ENCODE measurements at regions not wholly inside any gene's neighbourhood (a gene's known extent, or its start where the extent isn't known, plus 50 kb on each side); places are given as distances from the start of the nearest gene placed in this dataset.
"Not testable (repeated sequence)": the region's sequence is repeated elsewhere in the genome, so short reads cannot be mapped to it uniquely, and the experiment has no call there.

DNA sequence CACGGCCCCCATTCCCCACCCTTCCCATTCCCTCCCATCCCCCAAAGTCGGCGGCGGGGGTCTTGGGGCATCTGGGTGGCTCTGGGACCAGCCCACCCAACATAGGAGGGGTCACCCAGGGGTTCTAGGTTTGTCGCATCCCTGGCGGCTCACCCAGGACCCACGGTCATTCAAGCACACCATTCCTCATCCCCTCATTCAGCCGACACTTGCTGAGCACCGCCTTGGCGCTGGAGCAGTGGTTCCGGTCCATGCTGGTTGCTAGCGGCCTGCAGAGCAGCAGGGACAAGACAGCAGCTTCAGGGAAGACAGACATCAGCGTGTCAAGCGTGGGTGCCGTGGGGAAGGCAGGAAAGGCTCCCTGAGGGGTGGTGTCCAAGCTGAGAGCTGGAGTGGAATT lies 50.5 kb upstream of the OTOS start:
- no peak for DNase-seq (ENCODE audit: low read depth in 4 of 4, low spot score in 3 of 4)

DNA sequence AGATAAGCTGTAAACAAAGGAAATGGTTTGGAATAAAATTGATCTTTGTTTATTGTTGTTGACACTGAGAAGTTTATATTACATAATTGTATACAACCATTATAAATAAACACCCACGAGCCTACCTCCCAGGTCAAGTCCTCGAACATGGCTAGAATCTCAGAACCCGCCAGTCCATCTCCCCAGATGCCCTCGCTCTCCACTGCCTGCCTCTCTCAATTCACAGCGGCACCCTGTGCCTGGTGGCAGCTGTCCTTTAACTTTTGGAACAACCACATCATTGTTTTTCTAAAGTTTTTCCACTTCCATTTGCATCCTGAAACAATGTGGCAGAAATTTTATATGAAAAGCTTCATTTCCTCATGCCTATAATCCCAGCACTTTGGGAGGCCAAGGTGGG lies 52.2 kb upstream of the OTOS start:
- DNase-seq (ENCODE audit: low read depth in 4 of 4, low spot score in 3 of 4): no peak

DNA sequence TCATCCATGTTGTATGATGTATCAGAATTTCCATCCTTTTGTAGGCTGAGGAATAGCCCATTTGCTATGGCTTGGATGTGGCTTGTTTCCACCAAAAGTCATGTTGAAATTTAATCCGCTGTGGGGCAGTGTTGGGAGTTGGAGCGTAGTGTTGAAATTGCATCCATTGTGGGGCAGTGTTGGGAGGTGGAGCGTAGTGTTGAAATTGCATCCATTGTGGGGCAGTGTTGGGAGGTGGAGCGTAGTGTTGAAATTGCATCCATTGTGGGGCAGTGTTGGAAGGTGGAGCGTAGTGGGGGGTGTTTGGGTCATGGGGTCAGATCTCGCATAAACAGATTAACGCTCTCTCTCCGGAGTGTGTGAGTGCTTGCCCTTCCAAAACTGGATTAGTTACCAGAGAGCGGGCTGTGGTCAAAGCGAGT lies 53.9 kb upstream of the OTOS start:
- not testable (repeated sequence) for DNase-seq (ENCODE audit: low read depth in 4 of 4, low spot score in 3 of 4)

DNA sequence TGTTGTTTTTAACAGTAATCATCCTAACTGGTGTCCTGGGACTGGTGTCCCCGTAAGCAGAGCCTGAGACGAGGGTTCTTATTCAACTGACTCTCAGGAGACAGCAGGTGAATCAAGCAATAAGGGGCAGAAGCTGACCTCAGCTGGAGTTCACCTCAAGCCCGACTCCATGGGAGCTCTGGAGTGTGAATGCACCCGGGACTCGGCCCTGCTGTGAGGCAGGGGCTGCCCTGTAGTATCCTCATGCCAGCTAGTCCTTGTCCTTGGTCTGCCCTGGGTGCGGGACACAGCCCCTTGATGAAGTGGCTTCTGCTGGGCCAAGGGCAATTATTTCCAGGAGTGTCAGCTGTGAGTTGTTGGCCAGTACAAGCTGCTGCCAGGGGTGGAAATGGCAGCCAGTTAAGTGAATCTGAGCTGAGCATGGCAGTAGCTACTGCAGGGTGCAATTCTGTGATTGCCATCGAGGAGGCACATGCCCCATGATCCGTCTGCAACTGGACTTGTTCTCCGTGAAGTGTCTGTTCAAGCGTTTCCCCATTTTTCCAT lies 54.9 kb upstream of the OTOS start:
- no peak for DNase-seq (ENCODE audit: low read depth in 4 of 4, low spot score in 3 of 4)

DNA sequence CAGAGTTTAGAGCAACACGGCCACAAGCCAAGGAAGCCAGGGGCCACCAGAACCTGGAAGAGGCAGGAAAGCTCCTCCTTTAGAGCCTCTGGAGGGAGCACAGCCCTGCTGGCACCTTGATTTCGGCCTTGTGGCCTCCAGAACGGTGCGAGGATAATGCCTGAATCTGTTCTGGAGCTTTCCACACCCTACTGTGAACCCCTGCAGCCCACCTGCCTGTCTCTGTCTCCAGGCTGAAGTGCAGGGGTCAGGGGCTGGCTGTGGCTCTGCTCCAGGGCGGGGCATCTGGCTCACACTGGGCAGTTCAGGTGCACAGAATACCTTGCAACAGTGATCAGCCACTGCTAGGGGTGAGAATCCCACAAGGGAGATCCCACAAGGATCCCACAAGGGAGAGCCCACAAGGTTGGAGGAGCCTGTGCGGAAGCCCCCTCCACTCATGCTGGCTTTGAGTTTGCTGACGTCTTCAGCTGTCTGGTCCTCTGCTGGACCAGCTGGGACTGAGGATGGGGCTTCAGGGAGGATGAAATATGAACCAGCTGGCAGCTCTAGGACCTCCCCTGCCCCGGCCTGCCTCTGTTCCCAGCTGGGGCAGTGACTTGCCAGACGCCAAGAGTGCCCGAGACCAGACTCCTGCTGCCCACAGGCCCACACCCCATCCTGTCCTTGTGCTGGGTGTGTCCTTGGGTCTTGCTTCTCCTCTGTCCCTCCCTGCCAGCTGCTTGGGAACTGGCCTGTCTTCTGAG lies 56.4 kb upstream of the OTOS start:
- no peak for DNase-seq (ENCODE audit: low read depth in 4 of 4, low spot score in 3 of 4)

DNA sequence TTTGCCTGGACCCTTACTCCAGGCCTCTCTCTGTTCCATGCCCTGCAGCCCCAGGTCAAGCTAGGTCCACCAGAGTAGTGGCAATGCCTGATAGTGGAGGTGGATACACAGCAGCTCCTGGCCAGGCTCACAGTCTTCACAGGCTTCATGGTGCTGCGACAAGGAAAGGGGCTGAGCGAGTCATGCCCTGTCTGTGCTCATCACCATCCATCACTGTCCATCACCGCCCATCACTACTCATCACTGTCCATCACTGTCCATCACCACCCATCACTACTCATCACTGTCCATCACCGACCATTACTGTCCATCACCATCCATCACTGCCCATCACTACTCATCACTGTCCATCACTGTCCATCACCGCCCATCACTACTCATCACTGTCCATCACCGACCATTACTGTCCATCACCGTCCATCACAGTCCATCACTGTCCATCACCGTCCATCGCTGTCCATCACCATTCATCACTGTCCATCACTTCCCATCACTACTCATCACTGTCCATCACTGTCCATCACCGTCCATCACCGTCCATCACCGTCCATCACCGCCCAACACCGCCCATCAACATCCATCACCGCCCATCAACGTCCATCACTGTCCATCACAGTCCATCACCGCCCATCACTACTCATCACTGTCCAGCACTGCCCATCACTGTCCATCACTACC lies 57.1 kb upstream of the OTOS start:
- no peak for DNase-seq (ENCODE audit: low read depth in 4 of 4, low spot score in 3 of 4)

DNA sequence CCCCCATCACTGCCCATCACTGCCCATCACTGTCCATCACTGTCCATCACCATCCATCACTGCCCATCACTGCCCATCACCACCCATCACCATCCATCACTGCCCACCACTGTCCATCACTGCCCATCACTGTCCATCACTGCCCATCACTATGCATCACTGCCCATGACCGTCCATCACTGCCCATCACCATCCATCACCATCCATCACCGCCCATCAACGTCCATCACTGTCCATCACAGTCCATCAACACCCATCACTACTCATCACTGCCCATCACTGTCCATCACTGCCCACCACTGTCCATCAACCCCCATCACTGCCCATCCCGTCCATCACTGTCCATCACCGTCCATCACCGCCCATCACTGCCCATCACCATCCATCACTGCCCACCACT lies 57.8 kb upstream of the OTOS start:
- no peak for DNase-seq (ENCODE audit: low read depth in 4 of 4, low spot score in 3 of 4)

DNA sequence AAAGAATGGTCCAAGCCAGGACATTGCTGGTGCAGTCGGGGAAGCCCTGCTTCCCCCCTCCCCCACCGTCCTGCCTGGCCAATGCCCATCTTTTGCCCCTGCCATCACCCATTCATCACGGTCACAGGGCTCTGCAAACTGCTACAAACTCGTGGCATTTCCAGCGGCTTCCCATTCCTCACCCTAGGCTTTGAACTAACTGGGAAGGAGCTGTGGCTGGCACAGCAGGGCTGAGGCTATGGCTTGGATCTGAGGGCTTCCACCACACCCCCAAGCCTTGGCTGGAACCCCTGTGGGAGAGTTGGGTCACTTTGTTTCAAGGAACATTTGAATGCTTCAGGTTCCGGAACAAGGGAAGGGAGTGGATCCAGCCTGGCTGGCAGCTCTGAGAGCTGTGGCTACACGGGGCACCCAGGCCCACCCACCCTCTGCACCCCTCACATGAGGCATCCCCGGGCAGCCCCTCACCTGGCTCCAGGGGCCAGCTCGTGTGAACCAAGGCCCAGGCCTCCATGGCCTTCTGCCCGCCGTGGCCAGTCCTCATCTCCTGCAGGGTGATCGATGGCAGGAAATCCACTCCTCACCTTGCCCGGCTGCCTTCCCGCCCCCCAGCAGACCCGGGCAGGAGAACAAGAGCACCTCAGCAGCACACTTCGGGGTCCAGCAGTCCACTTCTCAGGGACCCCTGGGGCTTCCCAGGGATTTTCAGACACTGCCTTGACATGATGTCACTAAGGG lies 58.8 kb upstream of the OTOS start:
- no peak for DNase-seq (ENCODE audit: low read depth in 4 of 4, low spot score in 3 of 4)

DNA sequence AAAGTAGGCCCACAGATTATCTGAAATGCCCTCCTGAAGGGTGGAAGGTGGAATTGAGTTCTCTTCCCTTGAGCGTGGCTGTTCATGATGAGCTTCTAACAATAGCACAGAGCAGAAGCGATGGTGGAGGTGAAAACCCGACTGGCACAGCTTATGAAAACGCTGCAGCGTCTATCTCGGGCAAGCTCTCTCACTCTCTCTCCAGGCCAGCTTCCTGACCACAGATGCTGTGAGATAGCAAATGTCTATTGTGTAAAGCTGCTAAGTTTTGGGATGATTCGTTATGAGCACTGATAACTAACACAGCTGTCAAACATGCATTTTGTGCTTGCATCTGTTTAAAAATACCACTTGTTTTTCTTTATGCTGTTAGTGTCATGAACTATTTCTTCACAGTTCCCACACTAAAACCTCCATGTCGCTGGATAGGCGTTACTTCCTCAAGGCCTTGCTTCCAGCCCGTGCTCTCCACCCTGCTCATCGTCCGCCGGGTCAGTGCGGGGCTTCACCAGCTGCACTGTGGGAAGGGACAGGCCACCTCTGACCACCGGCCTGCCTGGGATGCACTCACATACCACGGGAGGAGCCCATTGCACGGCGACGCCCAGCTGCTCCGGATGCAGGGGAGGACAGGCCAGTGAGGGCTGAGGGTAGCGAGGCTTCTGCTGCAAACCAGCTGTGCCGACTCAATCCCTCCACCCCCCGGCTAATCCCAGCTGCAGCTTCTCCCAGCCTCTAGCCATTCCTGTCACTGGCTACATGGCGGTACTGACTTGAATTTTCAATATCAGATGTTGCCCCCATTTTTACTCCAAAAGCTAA lies 60.0 kb upstream of the OTOS start:
- peak in 3 of 4 donors; percentile 54 to 56 (median 55) for DNase-seq (ENCODE audit: low read depth in 4 of 4, low spot score in 3 of 4)

DNA sequence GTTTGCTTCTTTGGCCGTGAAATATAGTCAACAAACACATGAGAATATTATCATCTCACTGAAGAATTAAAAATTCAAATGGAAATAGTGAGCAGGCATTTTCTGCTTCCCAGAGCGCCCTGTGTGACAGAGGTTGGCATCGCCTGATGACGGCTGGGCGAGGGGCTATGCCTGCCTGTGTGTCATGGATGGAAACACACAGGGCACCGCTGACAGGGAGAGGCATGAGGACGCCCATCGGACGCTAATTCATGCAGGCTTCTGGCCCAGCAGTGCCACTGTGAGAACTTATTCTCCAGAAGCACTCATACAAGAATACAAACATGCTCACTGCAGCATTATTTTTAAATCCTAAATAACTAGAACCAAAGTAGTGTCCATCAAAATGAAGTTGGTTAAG lies 61.4 kb upstream of the OTOS start:
- no peak for DNase-seq (ENCODE audit: low read depth in 4 of 4, low spot score in 3 of 4)

DNA sequence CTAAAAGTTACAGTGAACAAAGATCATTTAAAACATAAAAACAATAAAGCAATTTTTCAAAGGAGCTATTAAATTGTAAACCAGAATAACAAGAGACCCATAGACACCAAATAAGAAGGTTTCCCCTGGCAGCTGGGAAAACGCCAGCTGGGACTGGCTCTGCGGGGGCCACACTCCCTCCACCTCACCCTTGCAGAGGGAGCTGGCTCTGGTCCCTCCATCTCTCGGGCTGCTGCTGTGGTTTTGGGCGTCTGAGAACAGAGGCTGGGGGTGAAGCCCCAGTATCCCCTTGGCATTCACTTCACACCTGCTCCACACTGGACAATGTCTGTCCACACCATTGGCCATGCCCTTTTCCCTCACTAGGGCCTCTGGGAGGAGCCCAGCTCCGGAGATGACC lies 62.1 kb upstream of the OTOS start:
- no peak for DNase-seq (ENCODE audit: low read depth in 4 of 4, low spot score in 3 of 4)

DNA sequence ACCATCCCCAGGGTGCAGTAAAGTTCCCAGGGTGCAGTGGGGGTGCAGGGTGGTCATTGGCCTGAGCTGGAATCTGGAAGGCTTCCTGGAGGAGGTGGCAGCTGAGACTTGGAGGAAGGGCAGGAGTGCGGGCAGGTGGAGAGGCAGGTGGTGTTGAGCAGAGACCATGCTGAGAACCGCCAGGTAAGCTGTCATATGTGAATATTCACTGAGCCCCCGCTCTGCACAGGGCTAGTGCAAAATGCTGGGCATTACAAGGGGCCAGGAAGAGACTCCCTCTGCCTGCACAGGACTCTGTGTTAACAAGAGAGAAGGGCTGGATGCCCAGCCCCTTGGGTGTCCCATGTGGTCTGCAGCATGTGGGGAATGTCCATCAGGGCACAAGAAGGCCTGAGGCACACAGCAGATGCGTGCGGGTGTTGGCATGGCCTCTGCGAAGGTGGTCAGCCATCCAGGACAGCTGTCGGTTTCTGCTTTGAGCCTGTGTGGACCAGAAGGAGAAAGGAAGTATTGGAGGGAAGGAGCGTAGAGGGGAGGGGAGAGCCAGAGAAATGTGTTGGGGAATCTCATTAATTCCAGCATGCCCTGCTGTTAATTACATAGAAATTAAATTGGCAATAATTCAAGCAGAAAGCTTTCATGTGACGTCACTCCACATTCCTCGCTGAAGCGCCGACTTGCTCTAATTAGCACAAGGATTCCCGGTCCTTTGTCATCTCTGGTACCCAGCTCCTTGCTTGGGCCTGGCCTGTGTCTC lies 62.8 kb upstream of the OTOS start:
- no peak for DNase-seq (ENCODE audit: low read depth in 4 of 4, low spot score in 3 of 4)

DNA sequence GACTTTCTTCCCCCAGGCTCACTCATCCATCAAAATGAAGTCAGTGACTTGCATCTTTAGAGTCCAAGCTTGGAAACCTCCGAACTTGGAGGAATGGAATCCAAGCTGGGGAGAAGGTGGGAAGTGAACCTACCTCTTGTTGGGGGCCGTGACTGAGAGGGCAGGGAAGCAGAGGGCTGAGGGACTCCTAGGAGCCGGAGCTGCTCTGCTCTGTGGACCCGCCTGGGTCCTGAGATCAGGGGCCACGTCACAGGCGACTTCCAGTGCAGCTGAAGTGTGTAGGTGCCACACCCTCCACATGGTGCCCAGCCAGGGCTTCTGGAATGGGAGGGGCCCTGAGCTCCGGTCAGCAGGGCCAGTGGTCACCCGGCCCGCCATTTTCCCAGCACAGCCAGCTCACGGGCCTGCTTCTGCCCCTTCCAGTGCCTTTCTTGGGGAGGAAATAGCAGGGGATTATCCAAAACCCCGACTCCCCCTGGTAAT lies 63.4 kb upstream of the OTOS start:
- no peak for DNase-seq (ENCODE audit: low read depth in 4 of 4, low spot score in 3 of 4)

DNA sequence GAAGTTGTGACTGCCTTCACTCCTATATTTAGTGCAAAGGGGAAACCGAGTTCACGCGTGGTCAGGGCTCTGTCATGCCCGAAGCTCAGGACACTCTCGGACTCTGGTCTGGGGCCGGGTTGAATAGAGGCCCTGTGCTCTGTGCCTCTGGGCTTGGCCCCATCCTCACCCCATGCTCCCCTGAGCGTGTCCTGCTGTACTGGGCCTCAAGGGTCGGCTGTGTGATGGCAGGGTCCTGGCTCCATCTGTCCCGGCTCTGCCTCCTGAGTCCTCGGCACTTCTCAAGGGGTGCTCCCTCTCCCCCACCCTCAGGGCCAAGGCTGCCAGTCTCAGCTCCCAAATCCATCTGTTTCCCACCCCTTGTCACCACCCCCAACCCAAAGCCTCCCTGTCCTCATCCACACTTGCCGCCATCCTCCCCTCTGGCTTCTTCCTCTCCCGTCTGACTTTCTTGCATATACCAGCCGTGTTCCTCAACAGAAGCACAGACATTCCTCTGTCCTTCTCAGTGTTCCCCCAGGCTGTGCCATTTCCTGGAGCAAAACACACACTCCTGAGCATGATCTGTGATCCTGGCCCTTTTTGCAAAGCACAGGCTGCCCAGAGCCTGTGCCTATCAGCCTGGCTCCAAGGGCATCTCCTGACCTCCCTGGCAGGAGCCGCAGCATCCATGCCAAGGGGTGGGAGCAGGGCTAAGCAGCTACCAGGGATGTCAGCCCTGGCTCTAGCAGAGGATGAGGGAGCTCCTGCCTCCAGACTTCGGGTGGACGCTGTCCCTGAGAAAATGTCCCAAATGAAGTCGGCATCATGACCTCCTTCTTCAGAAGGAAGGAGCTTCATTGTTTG lies 64.2 kb upstream of the OTOS start:
- no peak for DNase-seq (ENCODE audit: low read depth in 4 of 4, low spot score in 3 of 4)

DNA sequence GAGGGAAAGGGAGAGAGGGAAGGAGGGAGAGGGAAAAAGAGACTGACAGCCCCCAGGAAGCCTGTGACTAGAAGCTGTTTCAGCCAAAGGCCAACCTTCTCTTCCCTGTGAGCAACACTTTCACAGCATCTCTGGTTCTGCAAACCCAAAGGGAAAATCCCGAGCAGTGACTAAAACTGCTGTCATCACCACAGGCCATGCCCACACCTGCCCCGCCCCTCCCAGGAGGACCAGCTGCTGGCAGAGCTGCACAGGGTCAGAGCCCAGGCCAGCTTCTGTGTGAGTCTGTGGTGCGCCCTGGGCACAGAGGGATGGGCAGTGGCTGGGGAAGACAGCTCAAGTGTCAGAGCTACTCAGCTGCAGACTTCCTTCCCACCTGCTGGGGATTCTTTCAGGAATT lies 64.9 kb upstream of the OTOS start:
- DNase-seq (ENCODE audit: low read depth in 4 of 4, low spot score in 3 of 4): no peak

DNA sequence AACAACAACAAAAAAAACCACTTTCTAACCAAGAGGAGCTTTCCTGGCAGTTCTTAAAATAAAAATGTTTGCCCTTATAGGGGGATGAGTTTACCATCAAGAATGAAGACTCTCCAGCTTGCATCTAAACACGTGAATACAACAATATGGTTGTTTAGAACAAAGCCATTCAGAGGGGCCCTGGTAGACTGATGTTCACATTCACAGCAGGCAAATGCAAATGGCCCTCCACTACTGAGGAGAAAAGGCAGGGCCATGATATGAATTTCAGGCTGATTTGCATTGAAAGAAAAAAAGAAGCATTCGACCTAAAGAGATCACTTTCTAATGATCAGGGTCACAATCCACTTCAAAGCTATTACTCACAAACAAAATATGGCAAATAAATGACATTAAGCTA lies 65.3 kb upstream of the OTOS start:
- no peak for DNase-seq (ENCODE audit: low read depth in 4 of 4, low spot score in 3 of 4)

DNA sequence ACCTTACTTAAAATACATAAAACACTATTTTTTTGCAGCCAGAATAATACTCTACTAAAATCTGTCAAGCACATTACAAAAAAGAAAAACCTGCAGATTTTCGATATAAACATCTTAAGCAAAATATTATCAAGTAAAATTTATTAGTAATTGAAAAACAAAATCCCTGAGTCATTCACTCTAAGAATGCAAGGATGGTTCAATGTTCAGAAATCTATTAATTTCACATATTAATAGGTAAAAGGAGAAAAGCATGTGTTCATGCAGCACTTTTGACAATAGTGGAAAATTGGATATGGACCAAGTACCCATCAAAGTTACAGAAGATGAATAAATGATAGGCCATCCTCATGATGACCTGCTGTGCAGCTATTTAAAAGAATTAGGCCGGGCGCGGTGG lies 66.2 kb upstream of the OTOS start:
- no peak for DNase-seq (ENCODE audit: low read depth in 4 of 4, low spot score in 3 of 4)

DNA sequence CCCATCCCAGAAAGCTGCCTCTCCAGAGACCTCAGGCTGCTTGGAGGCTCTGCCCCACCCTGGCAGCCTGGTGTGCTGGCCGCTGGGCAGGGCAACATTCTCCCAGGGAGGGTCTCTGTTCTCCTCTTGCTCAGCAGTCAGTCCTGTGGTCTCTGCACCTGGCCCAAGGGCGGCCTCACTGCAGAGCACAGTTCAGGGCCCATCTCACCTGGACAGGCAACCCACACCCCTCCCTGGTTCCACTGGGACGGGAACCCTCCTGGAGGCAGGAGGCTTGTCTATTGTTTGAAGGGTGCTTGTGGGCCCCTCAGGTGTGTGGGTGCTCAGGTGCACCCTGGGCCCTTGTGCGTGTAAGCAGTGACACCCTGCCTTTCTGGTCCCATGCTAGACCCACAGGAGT lies 67.2 kb upstream of the OTOS start:
- DNase-seq (ENCODE audit: low read depth in 4 of 4, low spot score in 3 of 4): no peak

DNA sequence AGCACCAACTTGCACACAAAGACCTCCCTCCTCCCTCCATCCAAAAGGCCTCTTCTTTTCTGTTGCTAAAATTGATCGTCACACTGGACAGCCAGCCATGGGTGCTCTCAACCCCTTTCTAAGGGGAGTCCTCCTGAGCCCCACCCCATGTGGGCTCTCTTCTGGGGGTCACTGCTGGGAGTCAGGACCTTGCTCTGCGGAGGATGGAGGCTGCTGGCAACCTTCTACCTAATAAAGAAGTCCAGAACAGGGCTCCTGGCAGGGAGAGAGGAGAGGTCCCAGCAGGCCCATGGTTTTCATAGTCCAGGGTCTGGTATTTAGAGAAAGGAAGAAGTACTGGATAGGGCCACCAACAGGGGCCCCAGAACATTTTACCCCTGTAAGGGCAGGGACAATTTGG lies 67.6 kb upstream of the OTOS start:
- DNase-seq (ENCODE audit: low read depth in 4 of 4, low spot score in 3 of 4): no peak

Measured in left renal pelvis (tissue), 4 donors.